Liver (tissue), 3 donors: ENCODE measurements at regions not wholly inside any gene's neighbourhood (a gene's known extent, or its start where the extent isn't known, plus 50 kb on each side); places are given as distances from the start of the nearest gene placed in this dataset.

ENCODE experiments used
- JUND ChIP-seq, 2 donors: IDR thresholded peaks; 2 replicates each; pipeline ENCODE4 v1.6.1; 2016; ENCODE audit warnings: antibody characterized with exemption in 2 of 2
- RAD21 ChIP-seq, 2 donors: IDR thresholded peaks; 2 replicates each; pipeline ENCODE4 v1.6.1; 2016; ENCODE audit warnings: antibody characterized with exemption in 2 of 2, mild to moderate bottlenecking in 2 of 2
- SP1 ChIP-seq: IDR thresholded peaks from 2 replicates; pipeline ENCODE4 v1.6.1; 2018; ENCODE audit warnings: antibody characterized with exemption, mild to moderate bottlenecking
- TAF1 ChIP-seq: conservative IDR thresholded peaks from 2 replicates; pipeline ENCODE4 v1.6.1; 2016; ENCODE audit warnings: antibody characterized with exemption, mild to moderate bottlenecking
- YY1 ChIP-seq: IDR thresholded peaks from 2 replicates; pipeline ENCODE4 v1.6.1; 2016; ENCODE audit warnings: antibody characterized with exemption, mild to moderate bottlenecking
- TF ChIP-seq, protein P1 (sequence below): fragments of 150-350 bp; IDR thresholded peaks from 2 replicates; pipeline ENCODE4 v1.5.1; 2017; ENCODE audit warnings: improper control_type of control experiment, low read depth, low read length; ENCODE audit not compliant: missing input control
- TF ChIP-seq, protein P2 (sequence below): IDR thresholded peaks from 2 replicates; pipeline ENCODE4 v1.6.1; 2016; ENCODE audit warnings: antibody characterized with exemption
- donor health status: healthy.
- donor health status: healthy.

DNA sequence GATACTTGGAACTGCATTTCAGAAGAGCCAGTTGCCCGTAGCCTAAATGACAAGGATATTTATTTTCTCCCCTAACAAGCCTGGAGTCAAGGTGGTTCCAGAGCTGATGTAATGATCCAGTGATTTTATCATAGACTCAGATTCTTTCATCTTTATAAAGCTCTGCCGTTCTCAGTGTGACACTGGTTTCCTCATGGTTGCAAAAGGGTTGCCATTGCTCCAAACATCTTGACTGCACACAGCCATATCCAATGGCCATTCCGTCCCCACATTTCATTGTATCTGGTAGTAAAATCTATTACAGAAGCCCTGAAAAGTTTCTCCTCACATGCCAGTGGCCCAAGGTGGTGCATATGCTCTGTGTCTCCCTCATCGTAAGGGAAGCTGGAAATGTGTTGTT lies 63.1 kb upstream of the SDK2 start:
- TF ChIP-seq, protein P1, sequence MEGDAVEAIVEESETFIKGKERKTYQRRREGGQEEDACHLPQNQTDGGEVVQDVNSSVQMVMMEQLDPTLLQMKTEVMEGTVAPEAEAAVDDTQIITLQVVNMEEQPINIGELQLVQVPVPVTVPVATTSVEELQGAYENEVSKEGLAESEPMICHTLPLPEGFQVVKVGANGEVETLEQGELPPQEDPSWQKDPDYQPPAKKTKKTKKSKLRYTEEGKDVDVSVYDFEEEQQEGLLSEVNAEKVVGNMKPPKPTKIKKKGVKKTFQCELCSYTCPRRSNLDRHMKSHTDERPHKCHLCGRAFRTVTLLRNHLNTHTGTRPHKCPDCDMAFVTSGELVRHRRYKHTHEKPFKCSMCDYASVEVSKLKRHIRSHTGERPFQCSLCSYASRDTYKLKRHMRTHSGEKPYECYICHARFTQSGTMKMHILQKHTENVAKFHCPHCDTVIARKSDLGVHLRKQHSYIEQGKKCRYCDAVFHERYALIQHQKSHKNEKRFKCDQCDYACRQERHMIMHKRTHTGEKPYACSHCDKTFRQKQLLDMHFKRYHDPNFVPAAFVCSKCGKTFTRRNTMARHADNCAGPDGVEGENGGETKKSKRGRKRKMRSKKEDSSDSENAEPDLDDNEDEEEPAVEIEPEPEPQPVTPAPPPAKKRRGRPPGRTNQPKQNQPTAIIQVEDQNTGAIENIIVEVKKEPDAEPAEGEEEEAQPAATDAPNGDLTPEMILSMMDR = no peak
- no peak for TF ChIP-seq YY1
- no peak for TF ChIP-seq SP1
- TF ChIP-seq JUND (IDR thresholded peaks at IDR 0.05) = no peak
- TF ChIP-seq, protein P2, sequence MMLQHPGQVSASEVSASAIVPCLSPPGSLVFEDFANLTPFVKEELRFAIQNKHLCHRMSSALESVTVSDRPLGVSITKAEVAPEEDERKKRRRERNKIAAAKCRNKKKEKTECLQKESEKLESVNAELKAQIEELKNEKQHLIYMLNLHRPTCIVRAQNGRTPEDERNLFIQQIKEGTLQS = no peak
- TF ChIP-seq RAD21 (IDR thresholded peaks at IDR 0.05) = no peak
- no peak for TF ChIP-seq TAF1
